ENCODE measurements at regions not wholly inside any gene's neighbourhood (a gene's known extent, or its start where the extent isn't known, plus 50 kb on each side); places are given as distances from the start of the nearest gene placed in this dataset.
"Not testable (repeated sequence)": the region's sequence is repeated elsewhere in the genome, so short reads cannot be mapped to it uniquely, and the experiment has no call there.

DNA sequence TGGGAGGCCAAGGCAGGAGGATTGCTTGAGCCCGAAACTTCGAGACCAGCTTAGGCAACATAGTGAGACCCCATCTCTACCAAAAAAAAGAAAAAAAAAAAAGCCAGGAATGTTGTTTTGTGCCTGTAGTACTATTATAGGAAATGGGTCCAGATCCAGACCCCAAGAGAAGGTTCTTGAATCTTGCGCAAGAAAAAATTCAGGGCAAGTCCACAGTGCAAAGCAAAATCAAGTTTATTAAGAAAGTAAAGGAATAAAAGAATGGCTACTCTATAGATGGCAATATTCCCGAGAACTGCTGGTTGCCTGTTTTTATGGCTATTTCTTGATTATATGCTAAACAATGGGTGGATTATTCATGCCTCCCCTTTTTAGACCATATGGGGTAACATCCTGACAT is 51.2 kb upstream of the RDX start:
- DNase-seq = no peak

GRCh38 chr11:110349138-110349996 is 53.0 kb upstream of the RDX start:
- peak; percentile 20 for DNase-seq

- not testable (repeated sequence) for DNase-seq
Measured at GRCh38 chr11:110349997-110350383, 53.6 kb upstream of the RDX start.

GRCh38 chr11:110355011-110355744 is 58.8 kb upstream of the RDX start:
- no peak for DNase-seq

- DNase-seq = no peak
Measured at GRCh38 chr11:110356762-110357671, 60.6 kb upstream of the RDX start.

- no peak for DNase-seq
Measured at GRCh38 chr11:110358336-110358735, 61.9 kb upstream of the RDX start.

DNA sequence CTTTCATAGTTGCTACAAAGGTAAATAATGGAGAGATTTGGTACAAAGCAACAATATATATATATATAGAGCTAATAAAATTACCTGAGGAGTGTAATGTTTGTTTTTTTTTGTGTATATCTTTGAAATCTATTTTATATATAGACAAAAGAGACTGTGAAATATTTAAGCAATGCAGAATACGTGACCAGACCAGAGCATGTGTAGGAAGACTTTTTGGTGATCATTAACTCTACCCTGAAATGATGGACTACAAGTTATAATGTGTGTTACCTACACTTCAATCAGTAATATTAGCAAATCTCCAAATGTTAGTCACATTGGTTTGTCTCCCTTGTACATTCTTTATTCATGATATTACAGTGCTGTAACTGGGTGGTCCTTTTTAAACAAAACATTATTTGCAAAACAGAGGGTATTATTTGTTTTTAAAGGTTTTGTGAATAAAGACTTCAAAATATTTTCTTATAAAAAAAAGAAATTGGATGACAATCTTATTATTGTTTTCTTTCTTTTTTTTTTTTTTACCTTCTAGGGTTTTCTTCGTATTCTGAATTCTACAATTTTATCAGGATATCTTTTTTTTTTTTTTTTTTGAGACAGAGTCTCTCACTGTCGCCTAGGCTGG is 64.5 kb upstream of the RDX start:
- not testable (repeated sequence) for DNase-seq

DNA sequence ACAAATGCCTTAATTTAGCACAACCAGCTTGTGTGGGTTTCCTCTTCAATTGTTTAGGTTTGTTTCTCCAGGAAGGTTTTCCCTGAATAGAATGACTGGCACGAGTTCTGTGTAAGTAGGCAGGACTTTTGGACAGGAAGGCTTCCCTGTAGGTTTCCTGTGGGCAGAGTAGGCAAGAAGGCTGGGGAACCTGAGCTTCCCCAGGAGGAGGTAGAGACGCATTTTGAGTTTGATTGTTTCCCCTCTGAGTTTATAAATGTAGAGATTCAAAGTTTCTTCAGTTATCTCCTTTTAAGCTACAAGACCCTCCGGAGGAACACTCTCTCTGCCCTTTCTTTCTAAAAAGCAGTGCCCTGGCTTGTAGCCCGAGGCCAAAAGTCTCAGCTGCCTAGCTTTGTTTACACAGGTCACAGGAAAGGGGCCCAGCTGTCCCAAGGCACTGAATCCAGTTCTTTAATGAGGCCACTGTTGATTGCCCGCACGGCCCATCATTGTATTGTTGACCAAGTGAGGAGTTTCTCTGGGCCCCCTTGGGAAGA is 66.6 kb upstream of the RDX start:
- DNase-seq = no peak

DNA sequence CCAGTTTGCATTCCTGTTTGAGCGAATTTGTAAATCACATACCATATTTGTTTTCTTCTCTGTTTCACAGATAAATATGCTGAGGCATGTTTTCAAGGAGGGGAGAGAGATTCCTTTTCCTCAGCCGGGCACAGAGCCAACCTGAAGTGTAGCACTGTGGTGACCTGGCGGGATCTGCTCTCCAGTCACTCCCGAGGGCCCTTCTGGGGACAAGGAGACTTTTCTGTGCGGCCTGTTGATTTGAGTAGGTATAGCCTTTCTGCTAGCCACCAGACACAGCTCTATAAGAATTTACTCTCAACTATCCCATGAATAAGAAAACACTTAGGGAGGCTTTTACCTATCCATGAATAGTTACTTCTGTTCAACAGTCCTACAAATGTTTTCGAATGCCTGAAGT is 63.5 kb upstream of the FDX1 start:
- no peak for DNase-seq

- DNase-seq = no peak
Measured at GRCh38 chr11:110367571-110367970, 62.2 kb upstream of the FDX1 start.

- DNase-seq = no peak
Measured at GRCh38 chr11:110371084-110371483, 58.7 kb upstream of the FDX1 start.

GRCh38 chr11:110373051-110373702 is 56.6 kb upstream of the FDX1 start:
- no peak for DNase-seq

DNA sequence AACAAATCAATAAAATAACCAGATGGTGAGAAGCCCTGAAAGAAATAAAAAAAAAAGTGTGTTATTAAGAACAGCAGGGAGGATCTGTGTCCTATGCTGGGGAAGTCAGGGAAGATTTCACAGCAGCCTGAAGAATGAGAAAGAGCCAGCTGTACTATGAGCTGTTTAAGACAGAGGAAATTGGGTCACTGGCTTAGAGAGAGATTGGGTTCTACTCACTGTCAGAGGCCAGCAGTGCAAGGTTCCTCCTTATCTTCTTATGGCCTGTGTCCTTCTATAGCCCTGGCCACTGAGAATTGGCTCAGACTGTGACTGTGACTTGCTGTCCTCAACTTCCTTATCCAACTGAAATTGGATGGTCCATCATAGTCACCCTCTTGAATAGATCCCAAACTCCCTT is 54.8 kb upstream of the FDX1 start:
- DNase-seq = no peak

DNA sequence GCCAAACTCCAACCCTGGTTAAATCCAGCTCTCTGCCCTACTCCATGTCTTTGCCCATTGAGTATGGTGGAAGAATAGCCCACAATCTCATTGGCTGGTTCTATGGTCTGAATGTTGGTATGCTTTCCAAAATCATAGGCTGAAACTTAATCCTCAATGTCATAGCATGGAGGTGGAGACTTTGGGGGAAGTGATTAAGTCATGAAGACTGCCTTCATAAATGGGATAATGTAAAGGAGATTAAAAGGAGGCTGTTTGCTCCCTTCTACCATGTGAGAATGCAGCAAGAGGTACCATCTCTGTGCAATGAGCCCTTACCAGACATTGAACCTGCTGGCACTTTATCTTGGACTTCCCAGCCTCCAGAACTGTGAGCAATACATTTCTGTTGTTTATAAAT is 54.4 kb upstream of the FDX1 start:
- no peak for DNase-seq

DNA sequence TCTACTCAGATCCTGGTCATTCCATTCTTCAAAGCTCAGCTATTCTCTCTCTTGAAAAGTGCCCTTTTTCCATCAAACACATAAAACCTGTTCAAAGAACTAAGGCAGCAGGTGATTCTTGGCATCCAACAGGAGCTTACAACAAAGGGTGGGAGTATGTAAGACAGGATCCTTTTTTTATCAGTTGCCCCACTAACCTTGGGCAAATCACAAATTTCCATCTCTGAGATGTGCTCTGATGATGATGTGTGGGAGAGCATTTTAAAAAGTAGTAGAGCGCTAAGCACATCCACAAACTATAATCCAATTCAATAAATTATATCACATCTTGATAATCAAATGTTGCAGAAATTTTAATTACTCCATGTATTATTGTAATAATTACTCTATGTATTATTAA is 53.7 kb upstream of the FDX1 start:
- DNase-seq = no peak

- DNase-seq = peak; percentile 61
Measured at GRCh38 chr11:110376711-110377324, 52.9 kb upstream of the FDX1 start.

- no peak for DNase-seq
Measured at GRCh38 chr11:110377434-110377833, 52.3 kb upstream of the FDX1 start.

DNA sequence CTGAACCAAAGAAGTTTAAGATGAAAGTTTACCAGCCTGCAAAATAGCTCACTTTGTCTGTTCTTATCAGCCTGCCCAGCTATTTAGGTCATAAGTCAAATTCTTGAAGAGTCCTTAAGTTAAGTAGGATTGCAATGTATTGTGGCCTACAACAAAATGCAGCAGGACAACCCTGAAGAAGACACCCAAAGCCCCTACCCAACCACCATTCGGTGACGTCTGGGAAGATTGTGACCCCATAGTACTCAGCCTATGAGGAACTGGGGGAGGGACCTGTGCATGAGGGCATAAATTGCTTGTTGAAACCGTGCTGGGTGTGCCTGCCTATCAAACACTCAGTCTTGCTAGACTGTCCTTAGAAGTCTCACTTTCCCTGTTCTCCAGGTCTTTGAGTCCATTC is 50.5 kb upstream of the FDX1 start:
- no peak for DNase-seq

DNA sequence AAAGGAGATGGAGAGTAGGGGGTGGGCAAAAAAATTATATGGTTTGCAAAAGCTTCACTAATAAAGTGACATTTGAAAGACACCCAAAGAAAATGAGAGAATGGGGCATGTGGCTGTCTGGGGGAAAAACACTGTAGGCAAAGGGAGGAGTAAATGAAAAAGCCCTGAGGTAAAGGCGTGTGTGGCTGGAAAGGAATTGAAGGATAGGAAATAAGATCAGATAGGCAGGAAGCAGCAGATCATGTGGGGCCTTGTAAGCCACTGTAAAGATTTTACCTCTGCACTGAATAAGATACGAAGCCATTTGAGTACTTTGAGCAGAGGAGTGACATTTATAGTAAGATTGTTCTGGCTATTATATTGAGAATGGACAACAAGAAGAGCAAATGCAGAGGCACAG is 49.8 kb upstream of the FDX1 start:
- no peak for DNase-seq
